GM19238 (cell line): ENCODE measurements at regions not wholly inside any gene's neighbourhood (a gene's known extent, or its start where the extent isn't known, plus 50 kb on each side); places are given as distances from the start of the nearest gene placed in this dataset.

Source experiments
- DNase-seq: peaks from one replicate; pipeline ENCODE4 v3.0.0; 2011; ENCODE audit warnings: low spot score; ENCODE audit not compliant: insufficient read length

GRCh38 chr16:79336437-79337229 is 263.9 kb downstream of the MAF start:
- no peak for DNase-seq

- no peak for DNase-seq
These were observed 266.4 kb downstream of the MAF start for GRCh38 chr16:79334127-79334526.

GRCh38 chr16:79331066-79331465 is 269.5 kb downstream of the MAF start:
- no peak for DNase-seq

GRCh38 chr16:79329967-79330366 is 270.6 kb downstream of the MAF start:
- no peak for DNase-seq

GRCh38 chr16:79329166-79329521 is 271.4 kb downstream of the MAF start:
- no peak for DNase-seq

- DNase-seq, result no peak
These were observed 272.0 kb downstream of the MAF start for GRCh38 chr16:79328402-79329165.

GRCh38 chr16:79327836-79328235 is 272.7 kb downstream of the MAF start:
- no peak for DNase-seq

GRCh38 chr16:79326549-79326948 is 274.0 kb downstream of the MAF start:
- no peak for DNase-seq

GRCh38 chr16:79325226-79325945 is 275.2 kb downstream of the MAF start:
- DNase-seq, result no peak

GRCh38 chr16:79320956-79321355 is 279.6 kb downstream of the MAF start:
- DNase-seq, result no peak

GRCh38 chr16:79318143-79318899 is 282.2 kb downstream of the MAF start:
- DNase-seq, result no peak

GRCh38 chr16:79317521-79317920 is 283.0 kb downstream of the MAF start:
- DNase-seq, result no peak

- no peak for DNase-seq
These were observed 283.5 kb downstream of the MAF start for GRCh38 chr16:79317026-79317425.

- DNase-seq, result no peak
These were observed 284.5 kb downstream of the MAF start for GRCh38 chr16:79316004-79316458.

- DNase-seq, result no peak
These were observed 288.0 kb downstream of the MAF start for GRCh38 chr16:79312502-79312901.

- DNase-seq, result no peak
These were observed 289.8 kb downstream of the MAF start for GRCh38 chr16:79310710-79311109.

GRCh38 chr16:79309606-79310005 is 290.9 kb downstream of the MAF start:
- DNase-seq, result no peak

GRCh38 chr16:79307214-79307613 is 293.3 kb downstream of the MAF start:
- no peak for DNase-seq

GRCh38 chr16:79305074-79305473 is 295.5 kb downstream of the MAF start:
- DNase-seq, result no peak

GRCh38 chr16:79303959-79304387 is 296.6 kb downstream of the MAF start:
- no peak for DNase-seq

- DNase-seq, result no peak
These were observed 297.3 kb downstream of the MAF start for GRCh38 chr16:79303206-79303605.
